ENCODE measurements at regions not wholly inside any gene's neighbourhood (a gene's known extent, or its start where the extent isn't known, plus 50 kb on each side); places are given as distances from the start of the nearest gene placed in this dataset.

GRCh38 chrX:138287205-138287877, 424.2 kb downstream of the FGF13 start:
- no peak for DNase-seq (ENCODE audit: low spot score)

- no peak for DNase-seq (ENCODE audit: low spot score)
Observed at GRCh38 chrX:138294951-138295350, 416.6 kb downstream of the FGF13 start.

DNA sequence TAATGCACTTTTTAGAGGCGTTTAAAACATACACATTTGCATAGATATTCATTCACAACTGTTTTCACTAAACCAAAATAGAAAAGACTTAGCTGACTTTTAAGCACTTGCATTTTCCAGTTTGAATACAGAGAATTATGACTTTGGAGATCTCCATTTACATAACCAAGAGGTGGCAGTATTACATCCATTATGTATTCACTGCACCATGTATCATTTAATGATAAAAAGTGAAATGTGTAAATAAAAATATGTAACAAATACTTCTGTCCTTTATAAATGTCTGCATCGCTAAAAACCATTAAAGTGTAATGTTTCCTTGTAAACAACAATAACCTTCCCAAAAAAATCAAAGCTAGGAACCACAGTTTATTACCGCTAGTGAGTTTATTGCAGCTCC, 413.2 kb downstream of the FGF13 start:
- no peak for DNase-seq (ENCODE audit: low spot score)

GRCh38 chrX:138345801-138346200, 365.7 kb downstream of the FGF13 start:
- DNase-seq (ENCODE audit: low spot score): no peak

GRCh38 chrX:138349351-138349750, 362.2 kb downstream of the FGF13 start:
- no peak for DNase-seq (ENCODE audit: low spot score)

GRCh38 chrX:138378876-138379275, 332.6 kb downstream of the FGF13 start:
- no peak for DNase-seq (ENCODE audit: low spot score)

GRCh38 chrX:138408101-138408500, 303.4 kb downstream of the FGF13 start:
- DNase-seq (ENCODE audit: low spot score): no peak

- no peak for DNase-seq (ENCODE audit: low spot score)
Observed at GRCh38 chrX:138411048-138411447, 300.5 kb downstream of the FGF13 start.

Data from HuH-7 (cell line).